Tibial artery (tissue), 4 donors: ENCODE measurements at regions not wholly inside any gene's neighbourhood (a gene's known extent, or its start where the extent isn't known, plus 50 kb on each side); places are given as distances from the start of the nearest gene placed in this dataset.

Experiments used
- DNase-seq, 2 donors: peaks; one replicate each; pipeline ENCODE4 v3.0.0-alpha.2; 2019
- H3K27ac ChIP-seq, 2 donors: fragments of 200-600 bp; sonication (generic) in 1 of 2; 1 replicate in 1 of 2; 2 replicates in 1 of 2; pipeline ENCODE4 v1.5.1; 2018 to 2019; ENCODE audit warnings: mild to moderate bottlenecking in 1 of 2
- H3K27me3 ChIP-seq, 2 donors: fragments of 200-600 bp; sonication (generic) in 1 of 2; one replicate each; pipeline versions ENCODE4 v1.5.1 to v1.6.0; 2016 to 2019
- H3K36me3 ChIP-seq, 3 donors: fragments of 200-600 bp; sonication (generic) in 2 of 3; one replicate each; pipeline ENCODE4 v1.5.1; 2016 to 2019; ENCODE audit warnings: mild to moderate bottlenecking in 2 of 3
- H3K4me1 ChIP-seq, 4 donors: fragments of 200-600 bp; sonication (generic) in 2 of 4; 1 replicate in 3 of 4; 2 replicates in 1 of 4; pipeline ENCODE4 v1.5.1; 2016 to 2019
- H3K4me3 ChIP-seq, 2 donors: fragments of 200-600 bp; sonication (generic) in 1 of 2; 1 replicate in 1 of 2; 2 replicates in 1 of 2; pipeline ENCODE4 v1.5.1; 2018 to 2019; ENCODE audit warnings: mild to moderate bottlenecking in 2 of 2
- H3K9me3 ChIP-seq, 3 donors: fragments of 200-600 bp; sonication (generic) in 1 of 3; one replicate each; pipeline ENCODE4 v1.5.1; 2016 to 2019
- intact Hi-C: fragments of 100-400 bp; cut with DNase I; formaldehyde crosslinking; loops from one replicate; pipeline ENCODE4 v1.15.0; 2023; ENCODE audit warnings: low total_unique reads
- TF ChIP-seq, protein P1 (sequence below), 2 experiments: fragments of 200-600 bp in 1 of 2; fragments of 450-650 bp in 1 of 2; IDR thresholded peaks; one replicate each; pipeline ENCODE4 v1.5.1; 2017 to 2019; ENCODE audit warnings: antibody characterized with exemption in 2 of 2, mild to moderate bottlenecking in 1 of 2, moderate library complexity in 1 of 2

DNA sequence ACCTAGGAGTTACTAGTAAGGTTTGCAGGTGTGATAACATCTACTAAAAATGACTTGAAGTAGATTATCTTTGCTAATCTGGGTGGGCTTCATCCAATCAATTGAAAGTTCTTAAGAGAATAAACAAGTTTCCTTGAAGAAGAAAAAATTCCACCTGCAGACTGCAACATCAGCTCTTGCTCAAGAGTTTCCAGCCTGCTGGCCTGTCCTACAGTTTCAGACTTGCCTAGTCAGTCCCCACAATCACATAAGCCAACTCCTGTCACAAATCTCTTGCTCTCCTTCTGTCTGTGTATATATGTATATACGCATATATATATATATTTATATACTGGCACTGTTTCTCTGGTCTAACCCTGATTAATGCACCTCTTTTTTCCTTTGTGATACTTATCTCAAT lies 67.3 kb upstream of the ITM2B start:
- TF ChIP-seq, protein P1, sequence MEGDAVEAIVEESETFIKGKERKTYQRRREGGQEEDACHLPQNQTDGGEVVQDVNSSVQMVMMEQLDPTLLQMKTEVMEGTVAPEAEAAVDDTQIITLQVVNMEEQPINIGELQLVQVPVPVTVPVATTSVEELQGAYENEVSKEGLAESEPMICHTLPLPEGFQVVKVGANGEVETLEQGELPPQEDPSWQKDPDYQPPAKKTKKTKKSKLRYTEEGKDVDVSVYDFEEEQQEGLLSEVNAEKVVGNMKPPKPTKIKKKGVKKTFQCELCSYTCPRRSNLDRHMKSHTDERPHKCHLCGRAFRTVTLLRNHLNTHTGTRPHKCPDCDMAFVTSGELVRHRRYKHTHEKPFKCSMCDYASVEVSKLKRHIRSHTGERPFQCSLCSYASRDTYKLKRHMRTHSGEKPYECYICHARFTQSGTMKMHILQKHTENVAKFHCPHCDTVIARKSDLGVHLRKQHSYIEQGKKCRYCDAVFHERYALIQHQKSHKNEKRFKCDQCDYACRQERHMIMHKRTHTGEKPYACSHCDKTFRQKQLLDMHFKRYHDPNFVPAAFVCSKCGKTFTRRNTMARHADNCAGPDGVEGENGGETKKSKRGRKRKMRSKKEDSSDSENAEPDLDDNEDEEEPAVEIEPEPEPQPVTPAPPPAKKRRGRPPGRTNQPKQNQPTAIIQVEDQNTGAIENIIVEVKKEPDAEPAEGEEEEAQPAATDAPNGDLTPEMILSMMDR (IDR thresholded peaks at IDR 0.05): no peak
- no peaks in the 10 kb centered on the region for H3K9me3 ChIP-seq
- no peaks in the 10 kb centered on the region for H3K36me3 ChIP-seq
- no peak for DNase-seq
- peaks cover 0 to 11% (median 0%) of the 10 kb centered on the region in 4 donors for H3K4me1 ChIP-seq
- intact Hi-C loops: no loop called here
- H3K27me3 ChIP-seq: no peaks in the 10 kb centered on the region
- no peak overlapping the region for H3K4me3 ChIP-seq
- H3K27ac ChIP-seq: no peak overlapping the region

DNA sequence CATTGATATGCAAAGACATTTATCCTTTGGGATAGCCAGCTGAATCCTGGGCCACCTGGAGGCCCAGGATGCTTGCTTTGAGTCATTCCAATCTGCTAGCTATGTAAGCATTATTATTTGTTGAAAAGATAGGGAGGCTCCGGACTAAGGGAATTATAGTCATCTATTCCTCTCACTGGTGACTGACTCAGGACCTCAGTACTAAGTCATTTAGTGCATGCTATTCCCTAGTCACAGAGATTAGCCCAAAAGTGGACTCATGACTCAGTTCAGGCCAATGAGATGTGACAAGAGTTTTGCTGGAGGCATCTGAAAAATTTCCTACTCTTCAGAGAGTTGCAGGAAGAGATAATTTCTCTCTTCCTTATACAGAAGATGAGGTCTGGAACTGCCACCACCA lies 67.9 kb upstream of the ITM2B start:
- TF ChIP-seq, protein P1 (IDR thresholded peaks at IDR 0.05): no peak
- no peaks in the 10 kb centered on the region for H3K9me3 ChIP-seq
- intact Hi-C loops: no loop called here
- peaks cover 0 to 18% (median 0%) of the 10 kb centered on the region in 4 donors for H3K4me1 ChIP-seq
- H3K27me3 ChIP-seq: no peaks in the 10 kb centered on the region
- no peak for DNase-seq
- H3K27ac ChIP-seq: no peak overlapping the region
- no peak overlapping the region for H3K4me3 ChIP-seq
- H3K36me3 ChIP-seq: no peaks in the 10 kb centered on the region

DNA sequence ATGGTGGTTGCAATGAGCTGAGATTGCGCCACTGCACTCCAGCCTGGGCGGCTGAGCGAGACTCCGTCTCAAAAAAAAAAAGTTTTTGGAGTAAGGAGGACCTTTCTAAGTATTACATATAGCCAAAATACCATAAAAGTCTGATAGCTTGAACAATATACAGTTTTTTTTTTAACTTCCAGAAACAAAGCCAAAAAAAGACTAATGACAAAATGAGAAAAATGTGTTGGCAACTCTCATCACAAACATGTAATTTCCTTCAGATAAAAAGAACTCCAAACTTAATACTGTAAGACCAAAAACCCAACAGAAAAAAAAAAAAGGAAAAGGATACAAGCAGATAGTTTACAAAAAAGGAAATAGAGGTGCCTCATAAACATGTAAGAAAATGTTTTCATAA lies 68.2 kb upstream of the MED4 start:
- Histone ChIP-seq H3K27me3 (no peaks in the 10 kb centered on the region), H3K9me3 (no peaks in the 10 kb centered on the region), H3K36me3 (no peaks in the 10 kb centered on the region), H3K4me1 (peaks cover 0 to 18% (median 0%) of the 10 kb centered on the region in 4 donors), H3K4me3 (no peak overlapping the region), H3K27ac (no peak overlapping the region)
- intact Hi-C loops: no loop called here
- TF ChIP-seq, protein P1 (IDR thresholded peaks at IDR 0.05): no peak
- DNase-seq: no peak

DNA sequence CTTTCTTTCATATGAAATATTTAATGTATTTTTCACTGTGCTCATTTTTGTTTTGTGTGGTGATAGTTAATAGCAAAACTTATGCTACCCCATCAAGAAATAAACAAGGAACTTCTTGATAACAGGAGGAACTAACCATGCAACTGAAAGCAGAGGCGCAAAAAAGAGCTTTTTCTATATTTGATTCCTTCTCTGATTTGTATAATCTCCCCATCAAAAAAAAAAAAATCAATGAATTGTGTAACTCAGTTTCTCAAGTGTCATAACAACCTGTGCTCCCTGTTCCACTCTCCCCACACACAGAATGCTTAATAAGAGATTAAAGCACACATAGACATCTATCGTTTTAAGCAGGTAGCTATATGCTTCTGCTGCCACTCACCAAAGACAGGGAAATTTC lies 67.3 kb upstream of the MED4 start:
- Histone ChIP-seq H3K4me1 (peaks cover 0 to 18% (median 0%) of the 10 kb centered on the region in 4 donors), H3K4me3 (no peak overlapping the region), H3K27ac (peak overlapping the region; percentile 47 to 53), H3K27me3 (no peaks in the 10 kb centered on the region), H3K36me3 (no peaks in the 10 kb centered on the region), H3K9me3 (no peaks in the 10 kb centered on the region)
- intact Hi-C loops: no loop called here
- no peak for DNase-seq
- TF ChIP-seq, protein P1 (IDR thresholded peaks at IDR 0.05): no peak

DNA sequence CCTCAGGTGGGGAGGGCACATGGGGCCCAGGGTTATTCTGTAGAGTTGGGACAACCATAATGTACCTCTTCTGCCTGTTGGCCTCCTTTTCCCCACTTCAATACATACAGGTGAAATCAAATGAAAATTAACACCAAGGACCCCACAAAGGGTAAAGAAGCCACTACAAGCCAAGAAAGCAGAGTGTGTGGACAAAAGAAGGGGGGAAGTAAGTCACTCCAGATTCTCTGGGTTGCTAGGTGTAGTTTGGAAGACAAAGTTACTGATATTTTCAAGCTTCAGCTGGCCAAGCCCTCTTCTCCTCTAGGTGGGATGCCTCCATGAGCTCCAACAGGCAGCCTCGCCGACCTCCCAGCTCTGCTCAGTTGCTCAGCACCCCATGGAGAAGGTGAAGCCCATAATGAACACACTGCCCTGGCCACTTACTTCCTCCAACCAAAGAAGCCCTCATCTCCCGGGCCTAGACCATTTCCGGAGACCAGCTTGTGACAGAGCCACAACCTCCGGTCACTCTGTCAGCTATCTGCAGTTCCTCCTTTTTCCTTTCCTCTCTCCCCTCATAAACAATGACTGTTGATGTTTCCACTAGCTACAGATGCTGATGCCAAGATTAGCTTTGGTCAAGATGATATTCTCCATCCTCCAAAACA lies 66.8 kb upstream of the MED4 start:
- intact Hi-C loops: no loop called here
- peak; percentile 72 to 80 for DNase-seq
- Histone ChIP-seq H3K4me1 (peaks cover 0 to 18% (median 0%) of the 10 kb centered on the region in 4 donors), H3K36me3 (no peaks in the 10 kb centered on the region), H3K9me3 (no peaks in the 10 kb centered on the region), H3K4me3 (no peak overlapping the region), H3K27ac (peak overlapping the region; percentile 47 to 53), H3K27me3 (no peaks in the 10 kb centered on the region)
- TF ChIP-seq, protein P1 (IDR thresholded peaks at IDR 0.05): no peak
